Nephron progenitor cell (in vitro differentiated cells): ENCODE measurements at regions not wholly inside any gene's neighbourhood (a gene's known extent, or its start where the extent isn't known, plus 50 kb on each side); places are given as distances from the start of the nearest gene placed in this dataset.
"Not testable (repeated sequence)": the region's sequence is repeated elsewhere in the genome, so short reads cannot be mapped to it uniquely, and the experiment has no call there.

ENCODE experiments used
- DNase-seq: peaks from one replicate; pipeline ENCODE4 v3.0.0; 2021
- H3K27ac Mint-ChIP-seq: 2 replicates; pipeline ENCODE4 v1.8.0; 2021; ENCODE audit warnings: mild to moderate bottlenecking, moderate library complexity, mixed read lengths
- H3K27me3 Mint-ChIP-seq: 2 replicates; pipeline ENCODE4 v1.8.0; 2021; ENCODE audit warnings: mild to moderate bottlenecking, low read depth, mixed read lengths; ENCODE audit not compliant: poor library complexity
- H3K36me3 Mint-ChIP-seq: 2 replicates; pipeline ENCODE4 v1.8.0; 2021; ENCODE audit warnings: low read depth, mixed read lengths
- H3K4me1 Mint-ChIP-seq: 2 replicates; pipeline ENCODE4 v1.8.0; 2021; ENCODE audit warnings: mixed read lengths
- H3K4me3 Mint-ChIP-seq: 2 replicates; pipeline ENCODE4 v1.8.0; 2021; ENCODE audit warnings: mild to moderate bottlenecking, moderate library complexity, mixed read lengths
- H3K9me3 Mint-ChIP-seq: 2 replicates; pipeline ENCODE4 v1.8.0; 2021; ENCODE audit warnings: mild to moderate bottlenecking, moderate library complexity, mixed read lengths
- CTCF ChIP-seq: fragments of 200-600 bp; sonication (generic); IDR thresholded peaks from 2 replicates; pipeline ENCODE4 v1.5.0; 2021; ENCODE audit warnings: antibody characterized with exemption

GRCh38 chr7:131764143-131764775 is 207.8 kb upstream of the PODXL start:
- Mint-ChIP-seq H3K27me3 (peaks cover 34% of the 10 kb centered on the region), H3K4me1 (peaks cover 4% of the 10 kb centered on the region), H3K27ac (no peak overlapping the region), H3K4me3 (no peak overlapping the region), H3K9me3 (no peaks in the 10 kb centered on the region), H3K36me3 (no peaks in the 10 kb centered on the region)
- no peak for TF ChIP-seq CTCF
- DNase-seq, result no peak

- Mint-ChIP-seq H3K4me1 (peaks cover 4% of the 10 kb centered on the region), H3K27me3 (peaks cover 39% of the 10 kb centered on the region), H3K27ac (no peak overlapping the region), H3K9me3 (no peaks in the 10 kb centered on the region), H3K4me3 (no peak overlapping the region), H3K36me3 (no peaks in the 10 kb centered on the region)
- no peak for TF ChIP-seq CTCF
- DNase-seq, result no peak
Measured at GRCh38 chr7:131762753-131763152, 206.3 kb upstream of the PODXL start.

GRCh38 chr7:131755801-131756200 is 199.4 kb upstream of the PODXL start:
- H3K27ac Mint-ChIP-seq, DNase-seq, H3K4me3 Mint-ChIP-seq, H3K36me3 Mint-ChIP-seq, H3K4me1 Mint-ChIP-seq: not testable (repeated sequence)
- peaks cover 38% of the 10 kb centered on the region for H3K27me3 Mint-ChIP-seq
- peaks cover 11% of the 10 kb centered on the region for H3K9me3 Mint-ChIP-seq

- DNase-seq, result peak; percentile 38
- H3K4me3 Mint-ChIP-seq, result no peak overlapping the region
- H3K9me3 Mint-ChIP-seq, result peaks cover 11% of the 10 kb centered on the region
- peaks cover 46% of the 10 kb centered on the region for H3K27me3 Mint-ChIP-seq
- H3K36me3 Mint-ChIP-seq, result no peaks in the 10 kb centered on the region
- no peaks in the 10 kb centered on the region for H3K4me1 Mint-ChIP-seq
- no peak overlapping the region for H3K27ac Mint-ChIP-seq
- TF ChIP-seq CTCF, result peak; percentile 42
Measured at GRCh38 chr7:131753620-131754222, 197.3 kb upstream of the PODXL start.

- H3K4me3 Mint-ChIP-seq, result no peak overlapping the region
- no peak overlapping the region for H3K27ac Mint-ChIP-seq
- DNase-seq, result no peak
- H3K4me1 Mint-ChIP-seq, result no peaks in the 10 kb centered on the region
- peaks cover 45% of the 10 kb centered on the region for H3K27me3 Mint-ChIP-seq
- no peaks in the 10 kb centered on the region for H3K36me3 Mint-ChIP-seq
- no peaks in the 10 kb centered on the region for H3K9me3 Mint-ChIP-seq
- no peak for TF ChIP-seq CTCF
Measured at GRCh38 chr7:131747658-131748232, 191.3 kb upstream of the PODXL start.

- Mint-ChIP-seq H3K9me3 (no peaks in the 10 kb centered on the region), H3K27me3 (peaks cover 51% of the 10 kb centered on the region), H3K36me3 (no peaks in the 10 kb centered on the region), H3K27ac (no peak overlapping the region), H3K4me3 (no peak overlapping the region), H3K4me1 (no peaks in the 10 kb centered on the region)
- TF ChIP-seq CTCF, result no peak
- DNase-seq, result peak; percentile 85
Measured at GRCh38 chr7:131745390-131746248, 189.2 kb upstream of the PODXL start.
